IMR-90 (cell line): ENCODE measurements at regions not wholly inside any gene's neighbourhood (a gene's known extent, or its start where the extent isn't known, plus 50 kb on each side); places are given as distances from the start of the nearest gene placed in this dataset.

Source experiments
- ATAC-seq: fragments of 200-7000 bp; cut with Tn5 transposase; 2 replicates; pipeline ENCODE4 v1.9.1; 2020; ENCODE audit warnings: low read depth, mild to moderate bottlenecking, moderate library complexity
- BruUV-seq: library from RNA; stranded (reverse); fragments of 400-500 nt; replicated peaks from 2 replicates; lab custom pipeline; 2021; lab: Mats Ljungman, UMichigan
- CTCF ChIA-PET: fragments of 300-600 bp; formaldehyde crosslinking; extraction: SDS; loops from one replicate; lab custom pipeline; 2021; ENCODE audit warnings: antibody characterized with exemption; lab: Yijun Ruan, JAX
- POLR2A ChIA-PET: fragments of 300-600 bp; sonication (Branson Sonifier 250); formaldehyde crosslinking; loops from one replicate; lab custom pipeline; 2022; ENCODE audit warnings: antibody characterized with exemption; ENCODE audit not compliant: unreplicated experiment; lab: Charles Lee
- DNase-seq: peaks from one replicate; pipeline ENCODE4 v3.0.0; 2013
- H2AFZ ChIP-seq: replicated peaks from 2 replicates; pipeline ENCODE3; 2013; ENCODE audit warnings: low read length, mild to moderate bottlenecking; ENCODE audit not compliant: poor library complexity
- H2AK5ac ChIP-seq: 2 replicates; pipeline ENCODE4 v1.6.1; 2013; ENCODE audit warnings: low read depth, low read length, inconsistent platforms
- H2AK9ac ChIP-seq: replicated peaks from 2 replicates; pipeline ENCODE3; 2013; ENCODE audit warnings: mild to moderate bottlenecking, low read depth, low read length, moderate library complexity; ENCODE audit not compliant: poor library complexity
- H2BK120ac ChIP-seq: 2 replicates; pipeline ENCODE4 v1.6.1; 2013; ENCODE audit warnings: low read depth, low read length, inconsistent platforms
- H2BK15ac ChIP-seq: 3 replicates; pipeline ENCODE4 v1.6.1; 2013; ENCODE audit warnings: low read depth, low read length, inconsistent platforms
- H2BK20ac ChIP-seq: 2 replicates; pipeline ENCODE4 v1.6.1; 2013; ENCODE audit warnings: low read depth, mild to moderate bottlenecking, inconsistent platforms, low read length, moderate library complexity
- H2BK5ac ChIP-seq: 2 replicates; pipeline ENCODE4 v1.6.1; 2013; ENCODE audit warnings: mild to moderate bottlenecking, low read depth, low read length, inconsistent platforms; ENCODE audit not compliant: poor library complexity, severe bottlenecking
- H3K14ac ChIP-seq: replicated peaks from 2 replicates; pipeline ENCODE4 v1.6.1; 2013; ENCODE audit warnings: low read depth, low read length, inconsistent platforms
- H3K18ac ChIP-seq: 2 replicates; pipeline ENCODE4 v1.6.1; 2013; ENCODE audit warnings: low read depth, low read length, control low read depth
- H3K23ac ChIP-seq: 2 replicates; pipeline ENCODE4 v1.6.1; 2013; ENCODE audit warnings: low read depth, low read length, inconsistent platforms
- H3K27ac ChIP-seq: 2 replicates; pipeline ENCODE4 v1.5.1; 2013; ENCODE audit warnings: mild to moderate bottlenecking, control low read depth, low read length; ENCODE audit not compliant: insufficient read depth
- H3K27me3 ChIP-seq: 2 replicates; pipeline ENCODE4 v1.6.1; 2013; ENCODE audit warnings: low read length; ENCODE audit not compliant: control insufficient read depth, insufficient read depth
- H3K36me3 ChIP-seq: 2 replicates; pipeline ENCODE4 v1.6.1; 2013; ENCODE audit warnings: low read length, mixed read lengths; ENCODE audit not compliant: control insufficient read depth, insufficient read depth
- H3K4ac ChIP-seq: 2 replicates; pipeline ENCODE4 v1.6.1; 2013; ENCODE audit warnings: low read depth, low read length, inconsistent platforms
- H3K4me1 ChIP-seq: 2 replicates; pipeline ENCODE4 v1.6.1; 2013; ENCODE audit warnings: low read length, mixed read lengths; ENCODE audit not compliant: control insufficient read depth, insufficient read depth
- H3K4me2 ChIP-seq: 2 replicates; pipeline ENCODE4 v1.6.1; 2013; ENCODE audit warnings: low read depth, mild to moderate bottlenecking, control low read depth, low read length, moderate library complexity
- H3K4me3 ChIP-seq: 2 replicates; pipeline ENCODE4 v1.5.1; 2013; ENCODE audit warnings: low read depth, mild to moderate bottlenecking, control low read depth, low read length, moderate library complexity; ENCODE audit not compliant: insufficient read depth
- H3K56ac ChIP-seq: 2 replicates; pipeline ENCODE4 v1.6.1; 2013; ENCODE audit warnings: low read length, inconsistent platforms; ENCODE audit not compliant: insufficient read depth; ENCODE audit errors: extremely low read depth
- H3K79me1 ChIP-seq, 2 experiments: 2 replicates each; pipeline ENCODE4 v1.6.1; 2013; ENCODE audit warnings: low read length in 2 of 2, inconsistent platforms in 1 of 2, low read depth in 1 of 2
- H3K9ac ChIP-seq: 2 replicates; pipeline ENCODE4 v1.6.1; 2013; ENCODE audit warnings: low read depth, low read length, control low read depth
- H3K9me1 ChIP-seq: 2 replicates; pipeline ENCODE4 v1.6.1; 2013; ENCODE audit warnings: low read length, inconsistent platforms; ENCODE audit not compliant: insufficient read depth
- H3K9me3 ChIP-seq: 2 replicates; pipeline ENCODE4 v1.6.1; 2013; ENCODE audit warnings: low read length; ENCODE audit not compliant: control insufficient read depth, insufficient read depth
- H4K20me1 ChIP-seq: 2 replicates; pipeline ENCODE4 v1.6.1; 2013; ENCODE audit warnings: low read length, inconsistent platforms; ENCODE audit not compliant: insufficient read depth
- H4K5ac ChIP-seq: 2 replicates; pipeline ENCODE4 v1.6.1; 2013; ENCODE audit warnings: mild to moderate bottlenecking, low read depth, low read length, control low read depth
- H4K8ac ChIP-seq, 2 experiments: 2 replicates each; pipeline ENCODE4 v1.6.1; 2013; ENCODE audit warnings: low read depth in 2 of 2, low read length in 2 of 2, control low read depth in 1 of 2, inconsistent platforms in 1 of 2
- H4K91ac ChIP-seq: 2 replicates; pipeline ENCODE4 v1.6.1; 2013; ENCODE audit warnings: low read depth, low read length, inconsistent platforms; ENCODE audit not compliant: insufficient read depth
- CEBPB ChIP-seq: IDR thresholded peaks from 2 replicates; pipeline ENCODE4 v1.6.1; 2012; ENCODE audit warnings: low read depth, low read length, improper control_type of control experiment
- FOS ChIP-seq: fragments of 150-350 bp; IDR thresholded peaks from 2 replicates; pipeline ENCODE4 v1.6.1; 2016; ENCODE audit warnings: low read depth, low read length
- MXI1 ChIP-seq: IDR thresholded peaks from 2 replicates; pipeline ENCODE4 v1.6.1; 2012; ENCODE audit warnings: low read depth, mild to moderate bottlenecking, low read length, moderate library complexity, borderline replicate concordance
- NFE2L2 ChIP-seq: fragments of 150-350 bp; IDR thresholded peaks from 2 replicates; pipeline ENCODE4 v1.6.1; 2016; ENCODE audit warnings: low read depth, mild to moderate bottlenecking, low read length
- RFX5 ChIP-seq: IDR thresholded peaks from 2 replicates; pipeline ENCODE4 v1.8.0; 2012; ENCODE audit warnings: low read depth, mild to moderate bottlenecking, low read length, moderate library complexity
- SMC3 ChIP-seq: fragments of 150-350 bp; IDR thresholded peaks from 2 replicates; pipeline ENCODE4 v1.6.1; 2016; ENCODE audit warnings: low read depth, mild to moderate bottlenecking, antibody characterized with exemption, low read length, moderate library complexity
- USF2 ChIP-seq: fragments of 150-350 bp; IDR thresholded peaks from 2 replicates; pipeline ENCODE4 v1.6.1; 2017; ENCODE audit warnings: mild to moderate bottlenecking, antibody characterized with exemption, low read length, low read depth
- WGBS, 2 experiments: methylation state at CpG; one replicate each; pipeline versions ENCODE4 v1.1.5 to v1.1.7; 2013; ENCODE audit warnings: missing lambda C conversion rate in 2 of 2; ENCODE audit not compliant: insufficient read length in 1 of 2; ENCODE audit errors: extremely low coverage in 2 of 2; 5-methylcytosine and 5-hydroxymethylcytosine counted together
- dilution Hi-C: fragments of 300-500 bp; cut with HindIII; formaldehyde crosslinking; loops from one replicate; pipeline ENCODE4 v1.14.3; 2018; ENCODE audit warnings: low sequenced_read_pairs; ENCODE audit not compliant: unreplicated experiment
- in situ Hi-C: fragments of 300-500 bp; cut with MboI; formaldehyde crosslinking; loops from 3 replicates; pipeline ENCODE4 v1.14.3; 2019; ENCODE audit warnings: low sequenced_read_pairs, inconsistent platforms, mixed read lengths
- intact Hi-C: fragments of 100-400 bp; cut with micrococcal nuclease; formaldehyde crosslinking; loops from 2 replicates; pipeline ENCODE4 v1.10.0; 2022
- TF ChIP-seq, protein P1 (sequence below): fragments of 150-350 bp; IDR thresholded peaks from 2 replicates; pipeline ENCODE4 v1.6.1; 2016; ENCODE audit warnings: low read depth, mild to moderate bottlenecking, low read length, moderate library complexity, borderline replicate concordance

- Histone ChIP-seq H3K9me3 (no peaks in the 10 kb centered on the region; the same call in 1 of the 2 replicates), H3K79me1 (no peaks in the 10 kb centered on the region), H3K4me3 (no peak overlapping the region), H2BK15ac (no peak overlapping the region), H3K27ac (no peak overlapping the region), H3K9me1 (no peaks in the 10 kb centered on the region), H2BK120ac (no peak overlapping the region), H4K20me1 (no peaks in the 10 kb centered on the region), H3K18ac (no peak overlapping the region), H3K56ac (no peak overlapping the region), H4K91ac (no peak overlapping the region), H3K9ac (no peak overlapping the region), H2BK5ac (no peak overlapping the region), H4K8ac (no peak overlapping the region), H3K14ac (no peak overlapping the region), H3K4ac (no peak overlapping the region), H3K4me2 (no peak overlapping the region), H2AK5ac (no peak overlapping the region), H3K27me3 (peaks cover 14% of the 10 kb centered on the region), H2BK20ac (no peak overlapping the region), H4K5ac (no peak overlapping the region), H3K23ac (no peak overlapping the region), H3K4me1 (no peaks in the 10 kb centered on the region), H2AK9ac (no peak overlapping the region), H2AFZ (no peak overlapping the region), H3K36me3 (no peaks in the 10 kb centered on the region)
- WGBS, 2 experiments: no CpG with 5 or more reads among the region's 4 CpGs
- CTCF ChIA-PET: no interaction called here
- no peak for ATAC-seq
- intact Hi-C loops: no loop called here
- in situ Hi-C loops: no loop called here
- TF ChIP-seq FOS (no peak), MXI1 (no peak), USF2 (no peak), CEBPB (no peak), SMC3 (no peak), RFX5 (no peak), NFE2L2 (no peak)
- TF ChIP-seq, protein P1, sequence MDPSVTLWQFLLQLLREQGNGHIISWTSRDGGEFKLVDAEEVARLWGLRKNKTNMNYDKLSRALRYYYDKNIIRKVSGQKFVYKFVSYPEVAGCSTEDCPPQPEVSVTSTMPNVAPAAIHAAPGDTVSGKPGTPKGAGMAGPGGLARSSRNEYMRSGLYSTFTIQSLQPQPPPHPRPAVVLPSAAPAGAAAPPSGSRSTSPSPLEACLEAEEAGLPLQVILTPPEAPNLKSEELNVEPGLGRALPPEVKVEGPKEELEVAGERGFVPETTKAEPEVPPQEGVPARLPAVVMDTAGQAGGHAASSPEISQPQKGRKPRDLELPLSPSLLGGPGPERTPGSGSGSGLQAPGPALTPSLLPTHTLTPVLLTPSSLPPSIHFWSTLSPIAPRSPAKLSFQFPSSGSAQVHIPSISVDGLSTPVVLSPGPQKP: no peak
- POLR2A ChIA-PET: no interaction called here
- no TSS peak for BruUV-seq
- dilution Hi-C loops: no loop called here
- DNase-seq: no peak
Measured at GRCh38 chr11:44408141-44408540, 98.2 kb upstream of the ALX4 start.
